Skin of body (tissue), 1 donor: ENCODE measurements at regions not wholly inside any gene's neighbourhood (a gene's known extent, or its start where the extent isn't known, plus 50 kb on each side); places are given as distances from the start of the nearest gene placed in this dataset.
"Not testable (repeated sequence)": the region's sequence is repeated elsewhere in the genome, so short reads cannot be mapped to it uniquely, and the experiment has no call there.

Experiments
- DNase-seq: peaks from one replicate; lab custom pipeline; 2025; lab: John Stamatoyannopoulos, UW

DNA sequence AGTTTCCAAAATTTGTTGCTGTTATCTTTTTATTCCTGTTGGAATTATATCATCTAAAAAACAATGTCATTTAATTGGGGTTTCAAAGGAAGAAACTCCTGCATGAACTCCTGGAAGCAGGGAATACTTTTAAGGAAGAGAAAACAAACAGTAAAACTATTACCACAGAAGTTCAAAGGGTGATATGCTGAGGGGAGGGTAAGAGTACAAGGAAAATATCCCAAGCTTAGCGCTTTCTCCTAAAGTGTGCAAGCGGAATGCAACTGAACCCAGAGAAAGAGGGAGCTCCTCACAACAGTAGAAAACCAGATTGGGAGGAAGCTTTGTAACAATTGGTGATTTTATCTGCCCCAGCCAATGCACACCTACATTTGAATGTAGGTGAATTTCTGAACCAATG, 175.1 kb downstream of the NUFIP1 start:
- no peak for DNase-seq

DNA sequence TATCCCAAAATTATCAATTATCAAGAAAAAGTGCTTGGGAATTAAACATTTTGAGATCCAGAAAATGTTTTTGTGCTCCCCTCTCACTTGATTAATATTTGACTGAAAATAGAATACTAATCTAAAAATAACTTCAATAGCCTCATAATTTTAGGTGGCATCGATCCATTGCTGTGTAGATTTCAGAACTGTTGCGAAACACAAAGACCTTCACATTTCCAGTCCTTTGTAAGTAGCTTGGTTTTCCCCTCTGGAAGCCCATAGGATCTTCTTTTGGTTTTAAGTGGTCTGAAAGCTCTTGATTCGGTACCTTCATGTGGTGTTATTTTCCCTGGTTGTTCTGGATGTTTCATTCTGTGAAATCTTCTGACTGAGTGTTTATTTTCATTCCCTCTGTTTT, 176.5 kb downstream of the NUFIP1 start:
- no peak for DNase-seq

DNA sequence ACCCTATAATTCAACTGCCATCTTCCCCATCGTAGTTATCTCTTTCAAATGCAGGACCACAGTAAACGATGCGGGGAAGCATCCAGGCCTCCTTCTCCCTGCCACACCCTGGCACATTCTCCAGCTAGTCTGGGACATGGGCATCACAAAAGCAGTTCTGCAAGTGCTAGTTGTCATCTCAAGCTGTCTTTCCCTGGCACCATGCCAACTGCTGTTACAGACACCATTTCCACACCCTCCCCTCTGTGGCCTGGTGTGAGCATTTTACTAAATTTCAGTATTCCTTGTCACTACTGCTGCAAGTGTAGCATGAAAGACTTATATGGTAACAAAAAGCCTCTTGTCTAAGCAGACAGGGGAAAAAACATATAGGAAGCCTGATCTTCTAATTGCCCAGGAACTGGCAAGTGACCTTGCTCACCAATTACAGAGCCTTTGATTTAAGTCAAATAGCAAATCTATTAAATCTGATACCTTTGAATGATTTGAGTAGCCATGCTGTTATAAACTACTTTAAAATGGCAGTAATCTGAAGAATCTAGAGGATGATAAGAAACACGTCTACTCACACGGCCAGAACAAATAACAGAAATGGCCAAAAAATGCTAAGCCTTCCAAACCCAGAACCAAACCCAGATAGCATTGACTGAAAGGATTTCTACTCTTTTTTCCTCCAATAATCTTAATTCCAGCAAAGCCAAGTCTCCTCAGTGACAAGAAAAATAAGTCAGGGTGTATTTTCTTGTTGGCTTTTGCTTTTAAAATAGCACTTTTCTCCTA, 179.0 kb downstream of the NUFIP1 start:
- DNase-seq: no peak

DNA sequence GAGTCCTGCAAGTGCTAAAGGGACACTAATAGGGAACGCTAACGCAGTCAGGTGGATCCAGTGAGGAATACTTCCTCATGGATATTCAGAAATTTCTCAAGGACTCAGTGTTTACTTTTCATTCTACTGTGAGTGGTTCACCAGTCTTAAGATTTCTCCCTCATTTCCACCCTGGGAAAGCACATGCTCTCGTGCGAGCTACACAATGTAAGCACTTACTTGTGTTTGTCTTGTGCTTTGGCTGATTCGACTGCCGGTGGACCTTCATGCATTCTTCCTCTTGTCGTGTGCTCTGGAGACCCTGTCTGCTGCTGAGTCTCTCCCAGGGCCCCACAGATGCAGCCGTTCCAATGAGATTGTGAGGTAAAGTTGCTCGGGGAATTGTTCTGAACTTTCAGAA, 180.1 kb downstream of the NUFIP1 start:
- no peak for DNase-seq

DNA sequence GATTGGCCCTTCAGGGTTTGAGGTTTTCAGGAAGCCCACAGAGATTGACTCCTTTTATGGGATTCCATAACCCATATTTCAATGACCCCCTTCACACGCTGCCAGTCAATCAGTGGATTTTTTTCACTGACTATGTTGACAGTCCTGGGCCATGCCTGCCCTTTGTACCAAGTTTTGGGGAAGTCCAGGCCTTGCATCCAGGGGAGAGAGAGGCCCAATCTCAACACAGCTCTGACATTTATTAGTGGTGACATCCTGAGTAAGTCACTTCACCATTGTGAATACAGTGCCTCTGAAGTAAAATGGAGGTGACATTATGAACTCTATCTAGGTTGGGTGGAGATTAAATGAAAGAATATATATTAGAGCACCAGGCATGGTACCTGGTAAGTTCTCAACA, 181.1 kb downstream of the NUFIP1 start:
- DNase-seq: no peak

DNA sequence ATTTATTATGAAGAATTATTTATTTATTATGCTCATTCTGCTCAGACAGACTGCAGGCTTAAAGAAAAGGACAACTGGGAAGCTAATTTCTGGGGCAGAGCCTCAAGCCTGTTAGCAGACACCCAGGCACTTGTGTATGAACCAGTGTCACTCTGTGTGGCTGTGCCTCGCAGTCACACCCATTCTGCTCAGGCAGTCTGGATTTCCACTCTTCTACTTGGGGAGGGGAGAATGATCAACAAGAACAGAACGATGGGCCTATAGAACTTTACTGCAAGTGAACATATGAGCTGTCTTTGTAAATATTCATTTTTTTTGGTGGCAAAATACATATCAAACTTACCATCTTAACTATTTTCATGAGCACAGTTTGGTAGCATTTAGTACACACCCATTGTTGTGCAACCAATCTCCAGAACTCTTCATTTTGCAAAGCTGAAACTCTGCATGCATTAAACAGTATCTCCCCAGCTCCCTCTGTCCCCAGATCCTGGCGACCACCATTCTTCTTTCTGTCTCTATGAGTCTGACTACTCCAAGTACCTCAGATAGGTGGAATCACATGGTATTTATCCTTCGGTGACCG, 181.7 kb downstream of the NUFIP1 start:
- no peak for DNase-seq

DNA sequence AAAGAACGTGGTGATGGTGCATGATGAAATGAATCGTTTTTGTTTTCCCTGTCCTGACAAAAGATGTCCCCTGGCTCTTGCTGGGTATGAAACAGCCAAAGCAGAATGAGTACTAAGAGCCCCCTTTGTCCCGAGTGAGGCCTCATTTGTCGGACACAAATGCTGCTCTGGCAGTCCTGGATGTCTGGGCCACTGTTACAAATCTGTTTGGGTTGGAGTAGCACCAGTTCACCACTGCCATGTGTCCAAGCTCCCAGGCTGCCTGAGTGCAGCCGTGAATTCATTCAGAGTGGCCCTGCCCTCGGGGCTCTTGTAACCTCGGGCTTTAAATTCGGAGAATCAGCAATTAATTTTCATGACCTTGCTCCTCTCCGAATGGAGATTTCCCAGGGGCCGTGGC, 182.4 kb downstream of the NUFIP1 start:
- DNase-seq: no peak

DNA sequence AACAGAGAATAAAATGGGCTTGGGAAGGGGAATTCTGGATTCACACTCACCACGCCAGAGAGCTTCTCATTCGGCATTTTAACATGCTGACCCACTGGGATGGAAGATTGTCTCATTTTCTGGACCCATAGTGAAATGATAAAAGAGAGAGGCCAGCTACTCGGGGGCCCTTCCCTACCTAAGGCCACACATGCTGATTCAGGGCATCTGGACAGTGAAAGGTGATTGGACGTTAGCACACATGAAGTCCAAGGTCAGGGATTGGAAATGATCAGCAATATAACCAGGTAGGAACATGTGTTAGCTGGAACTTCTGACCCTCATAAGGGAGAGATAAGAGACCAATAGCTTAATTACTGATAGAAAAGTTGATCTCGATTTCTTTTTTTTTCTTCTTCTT, 183.7 kb downstream of the NUFIP1 start:
- no peak for DNase-seq

DNA sequence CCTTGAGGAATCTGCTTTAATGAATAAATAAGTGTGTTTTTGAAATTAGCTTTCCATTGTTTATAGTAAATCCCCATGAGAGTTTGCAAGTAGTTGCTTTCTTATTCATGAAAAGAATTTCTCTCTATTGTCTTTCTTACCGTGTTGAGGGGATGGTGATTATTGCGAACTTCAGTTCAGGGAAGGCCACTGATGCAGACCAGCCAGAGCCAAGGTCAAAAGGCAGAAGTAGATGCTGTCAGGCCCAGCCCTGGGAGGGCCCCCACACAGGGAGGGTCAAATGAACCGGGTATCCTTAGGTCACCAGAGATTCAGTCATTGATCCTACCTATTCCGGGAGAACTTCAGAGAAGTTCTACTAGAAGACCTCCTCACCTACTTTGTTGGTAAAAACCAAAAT, 185.9 kb downstream of the NUFIP1 start:
- no peak for DNase-seq

DNA sequence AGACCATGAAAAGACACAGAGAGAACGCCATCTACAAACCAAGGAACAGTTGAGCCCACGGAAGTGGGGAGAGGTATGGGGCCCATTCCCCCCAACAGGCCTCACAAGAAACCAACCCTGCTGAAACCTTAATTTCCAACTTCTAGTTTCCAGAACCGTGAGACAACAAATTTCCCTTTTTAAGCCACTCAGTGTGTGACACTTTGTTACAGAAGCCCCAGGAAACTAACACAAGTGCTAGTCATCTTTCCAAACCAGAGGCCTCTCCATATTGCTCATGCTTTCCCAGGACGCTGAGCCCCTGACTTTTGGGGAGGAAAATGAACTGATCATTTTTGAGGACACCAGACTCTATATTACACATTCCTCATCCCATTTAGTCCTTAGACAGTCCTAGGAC, 186.8 kb downstream of the NUFIP1 start:
- no peak for DNase-seq

DNA sequence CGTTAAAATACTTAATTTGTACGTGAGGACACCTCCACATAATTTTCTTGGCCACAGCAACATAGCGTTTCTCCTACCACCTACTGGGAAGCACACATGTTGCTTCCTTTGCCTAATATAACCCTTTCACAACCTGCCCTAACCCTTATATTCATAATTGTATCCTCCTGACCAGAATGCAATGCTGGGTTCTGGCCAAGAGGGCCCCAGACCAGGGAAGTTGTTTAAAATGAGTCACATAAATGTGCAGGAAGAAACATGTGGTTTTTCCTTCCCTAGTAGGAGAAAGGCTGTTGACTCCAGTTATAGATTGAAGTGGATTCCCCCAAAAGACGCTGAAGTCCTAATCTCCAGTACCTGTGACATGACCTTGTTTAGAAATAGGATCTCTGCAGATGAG, 187.3 kb downstream of the NUFIP1 start:
- no peak for DNase-seq

DNA sequence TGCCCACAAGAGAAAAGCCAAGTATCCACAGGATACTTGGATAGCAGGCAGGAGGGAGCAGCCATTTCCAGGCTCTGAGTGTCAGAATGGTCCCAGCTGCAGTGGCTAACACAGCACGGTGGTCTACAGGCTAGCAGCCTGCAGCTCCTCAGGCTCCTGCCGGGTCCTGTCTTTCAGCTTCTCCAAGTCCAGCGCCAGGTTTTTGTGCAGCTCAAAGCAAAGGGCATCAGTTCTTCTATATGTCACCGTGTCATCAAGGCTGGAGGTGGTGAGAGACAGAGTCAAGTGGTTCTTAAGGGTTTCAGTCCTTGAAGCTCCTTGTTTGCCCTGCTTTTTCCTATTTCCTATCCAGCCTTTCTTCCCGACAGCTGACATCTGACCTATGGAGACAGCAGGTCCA, 188.6 kb downstream of the NUFIP1 start:
- no peak for DNase-seq

DNA sequence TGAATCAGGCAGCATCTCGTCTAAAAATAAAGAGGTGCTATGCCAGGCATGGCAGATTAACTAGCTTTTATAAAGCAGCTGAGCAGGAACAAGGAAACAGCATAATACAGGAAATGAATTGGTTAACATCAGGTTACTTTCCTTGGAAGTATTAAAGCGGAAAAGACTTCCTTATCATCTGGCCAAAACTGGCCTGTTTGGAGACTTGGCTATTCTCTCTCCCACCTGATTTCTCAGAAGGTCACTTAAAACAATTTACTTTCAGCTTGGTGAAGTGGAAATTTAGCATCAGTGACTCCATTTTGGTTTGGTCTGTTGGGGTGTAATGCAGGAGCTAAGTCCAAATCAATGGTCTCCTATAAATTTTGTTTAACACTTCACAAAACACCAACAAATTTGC, 191.6 kb downstream of the NUFIP1 start:
- no peak for DNase-seq

DNA sequence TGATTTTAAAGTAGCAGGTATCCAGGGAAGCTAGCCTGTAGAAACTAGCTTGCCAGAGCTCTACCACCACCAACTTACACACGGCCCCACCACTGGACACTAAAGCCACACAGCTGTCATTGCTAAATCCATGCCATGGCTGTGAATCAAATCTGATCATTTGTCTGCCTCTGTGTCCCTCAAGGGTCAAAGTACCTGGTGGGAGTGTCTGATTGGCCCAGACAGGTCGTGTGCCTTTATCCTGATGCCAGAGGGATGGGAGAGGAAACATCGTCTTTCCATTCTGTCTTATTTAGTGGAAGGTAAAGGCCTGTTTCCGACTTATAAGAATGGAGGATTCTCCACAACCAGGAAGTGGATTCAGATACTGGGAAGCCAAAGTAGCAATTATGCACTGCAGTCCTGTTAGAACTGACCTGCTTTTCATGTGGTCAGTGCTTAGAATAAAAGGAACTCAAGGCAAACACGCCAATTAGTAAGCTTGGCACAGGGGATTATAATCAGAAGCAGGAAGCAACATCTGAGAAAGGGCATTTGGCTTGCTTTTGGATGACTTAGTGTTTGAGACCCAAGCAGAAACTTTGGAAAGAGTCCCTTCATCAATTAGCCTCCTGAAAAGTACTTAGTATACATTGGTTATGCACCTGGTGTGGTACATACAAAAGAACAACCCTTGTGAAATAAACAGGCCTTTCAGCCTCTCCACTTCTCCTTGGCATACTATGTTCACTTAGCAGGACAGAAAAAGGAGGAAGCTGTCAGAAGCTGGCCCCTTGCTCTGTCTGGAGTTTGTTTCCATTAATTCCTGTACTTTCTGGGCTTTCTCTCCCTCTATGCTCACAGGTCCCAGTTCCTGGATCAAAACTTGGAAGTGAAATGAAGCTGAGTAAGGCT, 192.4 kb downstream of the NUFIP1 start:
- no peak for DNase-seq

DNA sequence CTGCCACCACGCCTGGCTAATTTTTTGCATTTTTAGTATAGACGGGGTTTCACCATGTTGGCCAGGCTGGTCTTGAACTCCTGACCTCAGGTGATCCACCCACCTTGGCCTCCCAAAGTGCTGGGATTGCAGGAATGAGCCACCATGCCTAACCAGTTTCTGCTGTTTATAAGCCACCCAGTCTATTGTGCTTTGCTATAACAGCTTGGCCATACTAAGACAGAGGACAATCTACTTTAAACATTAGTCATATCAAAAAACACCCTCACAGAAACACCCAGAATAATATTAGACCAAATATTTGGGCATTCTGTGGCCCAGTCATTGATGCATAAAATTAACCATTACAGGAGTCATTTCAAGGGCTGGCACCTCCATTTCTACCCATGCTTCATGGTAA, 193.2 kb downstream of the NUFIP1 start:
- not testable (repeated sequence) for DNase-seq

DNA sequence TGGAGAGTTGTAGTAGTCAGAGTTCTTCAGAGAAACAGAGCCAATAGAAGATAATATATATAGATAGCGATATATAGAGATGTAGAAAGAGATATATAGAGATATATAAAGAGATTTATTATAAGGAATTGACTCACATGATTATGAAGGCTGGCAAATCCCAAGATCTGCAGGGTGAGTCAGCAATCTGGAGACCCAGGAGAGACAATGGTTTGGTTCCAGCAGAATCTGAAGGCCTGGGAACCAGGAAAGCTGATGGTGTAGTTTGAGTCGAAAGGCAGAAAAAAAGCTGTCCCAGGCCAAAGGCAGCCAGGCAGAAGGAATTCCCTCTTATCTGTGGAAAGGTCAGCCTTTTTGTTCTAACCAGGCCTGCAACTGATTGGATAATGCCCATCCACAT, 194.1 kb downstream of the NUFIP1 start:
- DNase-seq: no peak

DNA sequence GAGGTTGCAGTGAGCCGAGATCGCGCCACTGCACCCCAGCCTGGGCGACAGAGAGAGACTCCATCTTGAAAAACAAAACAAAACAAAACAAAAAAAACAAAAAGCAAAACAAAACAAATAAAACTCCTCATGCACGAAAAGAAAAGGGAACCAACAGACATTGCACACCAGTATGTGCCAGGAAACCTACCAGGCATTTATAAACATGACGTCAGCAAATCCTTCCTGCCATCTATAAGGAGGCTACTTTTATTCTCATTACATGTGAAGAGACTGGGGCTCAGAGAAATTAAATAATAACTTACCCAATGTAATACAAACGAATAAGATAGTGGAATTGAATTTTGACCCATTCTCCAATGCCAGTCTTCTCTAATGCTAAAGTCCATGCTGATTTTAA, 197.2 kb downstream of the NUFIP1 start:
- DNase-seq: no peak

DNA sequence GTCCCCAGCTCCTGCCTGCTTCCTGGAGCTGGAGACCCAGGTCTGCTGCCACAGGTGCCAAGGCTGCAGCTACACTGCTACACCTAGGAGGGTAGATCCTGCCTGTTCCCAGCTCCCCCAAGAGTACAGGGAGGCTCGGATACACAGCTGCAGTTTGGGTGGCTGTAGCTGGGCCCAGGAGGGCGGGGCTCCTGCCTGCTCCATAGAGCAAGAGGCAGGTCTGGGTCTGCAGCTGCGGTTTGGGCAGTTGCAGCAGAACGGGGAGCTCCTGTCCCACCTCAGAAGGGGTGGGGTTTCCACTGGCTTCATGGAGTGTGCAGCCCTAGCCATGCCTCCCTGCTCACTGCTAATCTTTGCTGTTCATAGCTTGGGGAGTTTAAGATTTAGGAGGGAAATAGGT, 199.0 kb downstream of the NUFIP1 start:
- DNase-seq: no peak

DNA sequence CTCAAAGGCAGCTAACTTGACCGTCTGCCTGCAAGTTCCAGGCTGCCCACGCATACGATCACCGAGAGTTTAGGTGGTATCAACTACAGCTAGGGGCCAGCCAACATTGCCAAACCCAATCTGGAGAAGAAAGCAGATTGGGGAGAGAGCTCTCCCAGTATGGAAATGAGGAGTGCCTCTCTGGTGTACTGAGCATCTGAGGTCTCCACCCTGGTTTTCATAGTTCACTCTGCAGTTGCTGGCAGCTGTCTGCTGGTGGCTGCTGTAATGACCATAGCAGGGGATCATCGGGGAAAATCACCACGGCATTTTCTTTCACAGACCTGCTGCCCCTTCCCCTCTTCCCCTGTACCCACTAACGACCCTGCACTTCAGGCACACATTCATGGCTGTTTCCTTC, 201.7 kb downstream of the NUFIP1 start:
- no peak for DNase-seq

DNA sequence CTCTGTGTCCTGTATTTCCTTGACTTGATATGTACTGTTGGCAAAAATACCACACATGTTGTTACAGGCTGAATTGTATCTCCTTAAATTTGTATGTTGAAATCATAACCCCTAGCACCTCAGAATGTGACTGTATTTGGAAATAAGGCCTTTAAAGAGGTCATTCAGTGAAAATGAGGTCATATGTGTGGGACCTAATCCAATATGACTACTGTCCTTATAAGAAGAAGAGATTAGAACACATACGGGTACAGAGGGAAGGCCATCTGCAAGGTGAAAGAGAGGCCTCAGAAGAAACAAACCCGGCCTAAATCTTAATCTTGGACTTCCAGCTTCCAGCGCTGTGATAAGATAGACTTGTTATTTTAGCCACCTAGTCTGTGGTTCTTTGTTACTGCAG, 202.5 kb downstream of the NUFIP1 start:
- DNase-seq: no peak

DNA sequence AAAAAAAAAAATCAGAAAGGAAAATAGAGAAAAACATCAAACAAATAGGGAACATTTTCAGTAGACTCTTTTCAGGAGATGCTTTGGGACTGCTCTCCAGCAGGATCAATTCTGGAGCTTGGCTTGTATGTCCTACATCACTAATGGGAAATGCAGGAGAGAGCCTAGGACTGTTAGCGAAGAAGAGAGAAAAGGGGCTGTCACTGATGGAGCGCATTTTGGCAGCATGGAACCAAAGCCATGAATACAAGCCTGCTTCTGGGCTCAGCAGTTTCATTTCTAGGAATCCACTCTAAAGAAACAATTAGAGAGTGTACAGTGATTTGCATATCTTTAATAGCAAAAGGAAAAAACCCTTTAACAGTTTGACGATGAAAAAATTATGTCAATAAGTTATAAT, 203.9 kb downstream of the NUFIP1 start:
- DNase-seq: no peak

DNA sequence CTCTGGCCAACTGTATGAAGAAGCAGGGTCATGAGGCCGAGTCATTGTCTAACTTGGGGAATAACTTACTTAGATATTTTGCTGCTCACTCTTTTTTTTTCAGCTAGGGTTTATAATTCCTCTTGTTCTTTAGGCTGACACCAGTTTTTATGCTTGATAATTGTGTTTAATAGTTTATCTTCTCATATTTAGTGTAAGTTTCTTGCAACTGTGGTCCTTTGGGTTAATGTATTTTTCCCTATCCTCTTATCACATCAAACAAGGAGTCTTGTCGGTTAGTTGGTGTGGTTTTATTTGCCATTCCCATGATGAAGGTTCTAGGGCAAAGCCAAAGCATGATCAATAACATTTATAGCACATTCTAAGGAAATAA, 204.6 kb downstream of the NUFIP1 start:
- DNase-seq: no peak
